ENCODE measurements at regions not wholly inside any gene's neighbourhood (a gene's known extent, or its start where the extent isn't known, plus 50 kb on each side); places are given as distances from the start of the nearest gene placed in this dataset.

- 79% methylated on average over 5 of the region's 5 CpGs for WGBS (ENCODE audit: low lambda C conversion rate)
- ChIA-PET POLR2A (no interaction called here), CTCF (ENCODE audit: low intra/inter-chr PET ratio, low total read pairs) (no interaction called here)
- Histone ChIP-seq H3K4me2 (ENCODE audit: low read depth, low read length) (no peak overlapping the region), H3K4me3 (replicated peaks in 1 of 3; ENCODE audit: insufficient read depth in 1 of 3, low read depth in 2 of 3, low read length in 3 of 3) (no peak overlapping the region), H3K79me2 (ENCODE audit: insufficient read depth, low read length) (no peaks in the 10 kb centered on the region), H3K27me3 (ENCODE audit: control insufficient read depth in 1 of 2, insufficient read depth in 2 of 2, low read length in 2 of 2) (no peaks in the 10 kb centered on the region), H3K9ac (ENCODE audit: insufficient read depth, low read depth, low read length) (no peak overlapping the region), H3K36me3 (replicated peaks in 1 of 2; ENCODE audit: control insufficient read depth in 1 of 2, insufficient read depth in 2 of 2, low read length in 2 of 2) (no peaks in the 10 kb centered on the region), H3K9me3 (ENCODE audit: low read length) (no peaks in the 10 kb centered on the region), H4K20me1 (ENCODE audit: insufficient read depth, low read length) (no peaks in the 10 kb centered on the region), H3K4me1 (ENCODE audit: insufficient read depth, low read length) (peaks cover 34% of the 10 kb centered on the region), H3K27ac (ENCODE audit: extremely low read length, insufficient read depth, low read length) (no peak overlapping the region), H2AFZ (ENCODE audit: low read length) (no peak overlapping the region)
- in situ Hi-C loops (cut with HindIII; ENCODE audit: extremely low pct_ligation_motif_present, low pct_unique_long_range_greater_than_20kb) (no loop called here), intact Hi-C loops (cut with micrococcal nuclease; ENCODE audit: unreplicated experiment) (no loop called here)
- BruUV-seq (replicated peaks), result no TSS peak
- ATAC-seq (no peak), DNase-seq (ENCODE audit: low spot score) (no peak), FAIRE-seq (no peak)
- TF ChIP-seq GZF1 (CRISPR knock-in tag; IDR thresholded peaks at IDR 0.05) (no peak), JUNB (CRISPR knock-in tag; IDR thresholded peaks at IDR 0.05; ENCODE audit: borderline replicate concordance) (no peak), ZNF720 (CRISPR knock-in tag; IDR thresholded peaks at IDR 0.05) (no peak), ESRRA (CRISPR knock-in tag; IDR thresholded peaks at IDR 0.05; ENCODE audit: low read depth) (no peak), ZNF512B (CRISPR knock-in tag; IDR thresholded peaks at IDR 0.05; ENCODE audit: borderline replicate concordance) (no peak), KDM5A (IDR thresholded peaks at IDR 0.05; ENCODE audit: borderline replicate concordance, low read length) (no peak), PHF20 (CRISPR knock-in tag; IDR thresholded peaks at IDR 0.05) (no peak), JARID2 (CRISPR knock-in tag; IDR thresholded peaks at IDR 0.05; ENCODE audit: insufficient replicate concordance) (no peak), ZNF713 (CRISPR knock-in tag; IDR thresholded peaks at IDR 0.05) (no peak), ZSCAN20 (CRISPR knock-in tag; IDR thresholded peaks at IDR 0.05; ENCODE audit: borderline replicate concordance) (no peak), NFRKB (IDR thresholded peaks at IDR 0.05) (no peak), NFKB2 (CRISPR knock-in tag; IDR thresholded peaks at IDR 0.05; ENCODE audit: borderline replicate concordance) (no peak), HNRNPH1 (optimal IDR thresholded peaks at IDR 0.05; ENCODE audit: low read depth, low read length) (no peak), SRSF1 (optimal IDR thresholded peaks at IDR 0.05; ENCODE audit: low read depth, low read length) (no peak)
- TF ChIP-seq, protein P1, sequence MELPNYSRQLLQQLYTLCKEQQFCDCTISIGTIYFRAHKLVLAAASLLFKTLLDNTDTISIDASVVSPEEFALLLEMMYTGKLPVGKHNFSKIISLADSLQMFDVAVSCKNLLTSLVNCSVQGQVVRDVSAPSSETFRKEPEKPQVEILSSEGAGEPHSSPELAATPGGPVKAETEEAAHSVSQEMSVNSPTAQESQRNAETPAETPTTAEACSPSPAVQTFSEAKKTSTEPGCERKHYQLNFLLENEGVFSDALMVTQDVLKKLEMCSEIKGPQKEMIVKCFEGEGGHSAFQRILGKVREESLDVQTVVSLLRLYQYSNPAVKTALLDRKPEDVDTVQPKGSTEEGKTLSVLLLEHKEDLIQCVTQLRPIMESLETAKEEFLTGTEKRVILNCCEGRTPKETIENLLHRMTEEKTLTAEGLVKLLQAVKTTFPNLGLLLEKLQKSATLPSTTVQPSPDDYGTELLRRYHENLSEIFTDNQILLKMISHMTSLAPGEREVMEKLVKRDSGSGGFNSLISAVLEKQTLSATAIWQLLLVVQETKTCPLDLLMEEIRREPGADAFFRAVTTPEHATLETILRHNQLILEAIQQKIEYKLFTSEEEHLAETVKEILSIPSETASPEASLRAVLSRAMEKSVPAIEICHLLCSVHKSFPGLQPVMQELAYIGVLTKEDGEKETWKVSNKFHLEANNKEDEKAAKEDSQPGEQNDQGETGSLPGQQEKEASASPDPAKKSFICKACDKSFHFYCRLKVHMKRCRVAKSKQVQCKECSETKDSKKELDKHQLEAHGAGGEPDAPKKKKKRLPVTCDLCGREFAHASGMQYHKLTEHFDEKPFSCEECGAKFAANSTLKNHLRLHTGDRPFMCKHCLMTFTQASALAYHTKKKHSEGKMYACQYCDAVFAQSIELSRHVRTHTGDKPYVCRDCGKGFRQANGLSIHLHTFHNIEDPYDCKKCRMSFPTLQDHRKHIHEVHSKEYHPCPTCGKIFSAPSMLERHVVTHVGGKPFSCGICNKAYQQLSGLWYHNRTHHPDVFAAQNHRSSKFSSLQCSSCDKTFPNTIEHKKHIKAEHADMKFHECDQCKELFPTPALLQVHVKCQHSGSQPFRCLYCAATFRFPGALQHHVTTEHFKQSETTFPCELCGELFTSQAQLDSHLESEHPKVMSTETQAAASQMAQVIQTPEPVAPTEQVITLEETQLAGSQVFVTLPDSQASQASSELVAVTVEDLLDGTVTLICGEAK (IDR thresholded peaks at IDR 0.05), result no peak
- TF ChIP-seq, protein P1 (CRISPR knock-in tag; IDR thresholded peaks at IDR 0.05), result no peak
Measured at GRCh38 chr1:8267307-8267706, 50.6 kb upstream of the SLC45A1 start.
